ENCODE measurements at regions not wholly inside any gene's neighbourhood (a gene's known extent, or its start where the extent isn't known, plus 50 kb on each side); places are given as distances from the start of the nearest gene placed in this dataset.
"Not testable (repeated sequence)": the region's sequence is repeated elsewhere in the genome, so short reads cannot be mapped to it uniquely, and the experiment has no call there.

GRCh38 chr1:146660242-146660641 is 277.9 kb upstream of the NBPF12 start:
- DNase-seq (ENCODE audit: low spot score); in situ Hi-C loops (cut with HindIII; ENCODE audit: low sequenced_read_pairs): not testable (repeated sequence)

- DNase-seq (ENCODE audit: low spot score); in situ Hi-C loops (cut with HindIII; ENCODE audit: low sequenced_read_pairs): not testable (repeated sequence)
Observed at GRCh38 chr1:146656356-146657060, 281.6 kb upstream of the NBPF12 start.

DNA sequence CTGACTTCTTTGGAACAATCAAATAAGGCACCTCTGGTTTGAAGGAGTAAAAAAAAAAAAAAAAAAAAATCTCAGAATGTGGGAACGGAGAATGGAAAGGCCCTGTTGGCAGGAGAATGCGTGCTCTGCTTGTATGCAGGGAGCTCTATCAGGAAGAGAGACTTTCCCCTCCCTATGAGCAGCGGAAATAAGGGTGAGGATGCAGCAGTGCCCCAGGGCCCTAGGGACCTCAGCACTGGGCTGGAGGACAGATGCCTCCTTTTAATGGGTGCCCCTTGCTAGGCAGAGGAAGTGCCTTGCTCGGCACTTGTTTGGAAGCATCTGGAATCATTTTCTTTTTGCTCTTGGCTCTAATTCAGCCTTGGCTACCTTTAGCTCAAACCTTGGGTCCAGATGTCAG is 283.4 kb upstream of the NBPF12 start:
- in situ Hi-C loops (cut with HindIII; ENCODE audit: low sequenced_read_pairs); DNase-seq (ENCODE audit: low spot score): not testable (repeated sequence)

- DNase-seq (ENCODE audit: low spot score); in situ Hi-C loops (cut with HindIII; ENCODE audit: low sequenced_read_pairs): not testable (repeated sequence)
Observed at GRCh38 chr1:146645978-146646604, 292.0 kb upstream of the NBPF12 start.

DNA sequence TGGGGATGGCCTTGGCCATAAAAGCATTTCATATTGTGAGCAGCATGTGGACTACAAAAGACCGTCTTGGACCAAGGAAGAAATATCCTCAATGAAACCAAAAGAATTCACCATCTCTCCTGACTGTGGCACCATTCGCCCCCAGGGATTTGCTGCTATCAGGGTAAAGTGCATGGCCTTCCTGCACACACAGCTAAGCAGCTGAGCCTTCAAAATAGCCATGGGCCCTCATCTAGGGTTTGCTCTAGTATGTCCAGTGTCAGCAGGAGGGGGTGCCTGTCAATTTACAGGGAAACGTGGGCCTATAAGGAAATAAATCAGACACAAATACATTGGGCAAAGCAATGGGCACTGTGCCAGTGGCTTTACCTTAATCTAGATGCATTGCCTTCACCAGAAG is 296.6 kb upstream of the NBPF12 start:
- in situ Hi-C loops (cut with HindIII; ENCODE audit: low sequenced_read_pairs); DNase-seq (ENCODE audit: low spot score): not testable (repeated sequence)

- in situ Hi-C loops (cut with HindIII; ENCODE audit: low sequenced_read_pairs) = not testable (repeated sequence)
Observed at GRCh38 chr1:146640671-146641070, 297.5 kb upstream of the NBPF12 start.

GRCh38 chr1:146630302-146630701 is 307.8 kb upstream of the NBPF12 start:
- DNase-seq (ENCODE audit: low spot score); in situ Hi-C loops (cut with HindIII; ENCODE audit: low sequenced_read_pairs): not testable (repeated sequence)

More at GRCh38 chr1:146640671-146641070, 297.5 kb upstream of the NBPF12 start:
- DNase-seq (ENCODE audit: low spot score) = not testable (repeated sequence)

GRCh38 chr1:146618582-146618981 is 319.5 kb upstream of the NBPF12 start:
- in situ Hi-C loops (cut with HindIII; ENCODE audit: low sequenced_read_pairs) = not testable (repeated sequence)

GRCh38 chr1:146604681-146605080 is 333.4 kb upstream of the NBPF12 start:
- DNase-seq (ENCODE audit: low spot score); in situ Hi-C loops (cut with HindIII; ENCODE audit: low sequenced_read_pairs): not testable (repeated sequence)

More at GRCh38 chr1:146618582-146618981, 319.5 kb upstream of the NBPF12 start:
- not testable (repeated sequence) for DNase-seq (ENCODE audit: low spot score)

DNA sequence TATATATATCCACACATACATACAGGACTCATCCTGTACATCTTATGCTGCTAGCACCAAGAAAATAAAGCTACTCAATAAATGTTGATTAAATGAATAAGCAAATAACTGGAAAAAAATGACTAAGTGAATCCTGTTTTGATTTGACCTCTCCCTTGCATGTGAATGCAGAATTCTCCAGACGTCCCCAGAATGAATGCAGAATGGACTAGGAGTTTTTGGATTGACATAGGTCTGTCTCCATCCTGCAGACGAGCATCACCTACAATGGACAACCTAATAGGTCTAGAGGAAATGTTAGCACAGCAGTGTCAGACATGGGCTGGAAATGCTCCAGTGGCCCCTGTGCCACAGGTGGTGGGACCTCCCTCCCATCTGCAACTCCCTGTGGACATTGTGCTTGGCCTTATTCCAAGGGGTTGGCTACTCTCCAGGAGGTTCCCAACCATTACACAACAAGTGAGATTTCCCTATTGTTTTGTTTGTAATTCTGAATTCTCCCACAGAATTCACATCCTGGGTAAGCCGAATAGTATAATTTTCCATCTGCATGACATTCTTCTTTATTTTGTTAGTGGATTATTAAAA is 337.3 kb upstream of the NBPF12 start:
- DNase-seq (ENCODE audit: low spot score); in situ Hi-C loops (cut with HindIII; ENCODE audit: low sequenced_read_pairs): not testable (repeated sequence)

GRCh38 chr1:146599906-146600305 is 338.2 kb upstream of the NBPF12 start:
- in situ Hi-C loops (cut with HindIII; ENCODE audit: low sequenced_read_pairs); DNase-seq (ENCODE audit: low spot score): not testable (repeated sequence)

DNA sequence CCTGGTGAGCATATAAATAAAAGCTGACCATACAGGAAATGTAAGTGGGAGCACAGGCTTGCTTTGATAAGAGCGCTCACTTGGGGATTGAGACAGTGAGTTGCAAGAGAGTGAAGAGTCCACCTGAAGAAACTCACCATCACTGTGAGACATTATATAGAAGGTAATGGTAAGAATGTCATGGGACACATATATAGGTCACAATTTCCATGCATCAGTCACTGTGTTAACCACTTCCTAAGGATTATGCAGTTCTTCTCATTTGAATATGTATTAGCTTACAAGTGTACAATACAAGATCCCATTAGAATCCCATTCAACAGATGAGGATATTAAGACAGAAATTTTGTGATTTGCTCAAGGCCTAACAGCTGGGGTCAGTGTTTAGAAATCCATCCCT is 352.4 kb upstream of the NOTCH2NLA start:
- DNase-seq (ENCODE audit: low spot score); in situ Hi-C loops (cut with HindIII; ENCODE audit: low sequenced_read_pairs): not testable (repeated sequence)

GRCh38 chr1:146567541-146567940 is 338.7 kb upstream of the NOTCH2NLA start:
- in situ Hi-C loops (cut with HindIII; ENCODE audit: low sequenced_read_pairs); DNase-seq (ENCODE audit: low spot score): not testable (repeated sequence)

DNA sequence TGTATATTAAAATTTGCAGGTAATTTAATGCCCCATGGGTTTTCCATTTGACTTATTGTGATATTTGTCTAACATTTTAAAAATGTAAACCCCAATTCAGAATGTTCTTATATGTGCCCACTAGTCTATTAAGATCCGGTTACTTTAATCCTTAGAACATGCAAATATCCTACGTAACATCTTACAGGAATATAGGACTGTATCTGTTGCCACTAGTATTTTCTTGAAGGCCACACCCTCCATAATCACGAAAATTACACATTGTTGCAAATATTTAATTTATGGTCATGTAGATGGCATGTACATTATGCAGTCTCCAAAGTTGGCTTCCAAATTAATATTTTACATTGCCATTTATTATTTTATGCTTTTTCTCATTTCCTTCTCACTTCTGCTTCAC is 329.2 kb upstream of the NOTCH2NLA start:
- DNase-seq (ENCODE audit: low spot score); in situ Hi-C loops (cut with HindIII; ENCODE audit: low sequenced_read_pairs): not testable (repeated sequence)

- DNase-seq (ENCODE audit: low spot score); in situ Hi-C loops (cut with HindIII; ENCODE audit: low sequenced_read_pairs): not testable (repeated sequence)
Observed at GRCh38 chr1:146556405-146556804, 327.6 kb upstream of the NOTCH2NLA start.

GRCh38 chr1:146552414-146552813 is 323.6 kb upstream of the NOTCH2NLA start:
- DNase-seq (ENCODE audit: low spot score); in situ Hi-C loops (cut with HindIII; ENCODE audit: low sequenced_read_pairs): not testable (repeated sequence)

GRCh38 chr1:146548684-146549083 is 319.9 kb upstream of the NOTCH2NLA start:
- in situ Hi-C loops (cut with HindIII; ENCODE audit: low sequenced_read_pairs); DNase-seq (ENCODE audit: low spot score): not testable (repeated sequence)

DNA sequence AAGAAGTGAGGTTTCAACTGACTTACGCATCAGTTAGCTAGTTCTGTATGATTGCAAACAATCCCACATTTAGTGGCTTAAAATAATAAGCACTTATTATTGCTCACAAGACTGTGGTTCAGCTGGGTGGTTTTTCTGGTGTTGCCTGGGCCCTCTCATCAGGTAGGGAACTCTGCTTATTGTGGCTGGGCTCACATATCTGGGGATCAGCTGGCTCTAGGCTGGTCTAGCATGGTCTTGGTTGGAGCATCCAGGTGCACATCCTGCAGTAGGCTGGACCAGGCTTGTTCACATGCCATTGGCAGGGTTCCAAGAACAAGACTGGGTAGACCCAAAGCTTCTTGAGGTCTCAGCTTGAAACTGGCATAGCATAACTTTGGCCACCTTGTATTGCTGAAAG is 317.4 kb upstream of the NOTCH2NLA start:
- DNase-seq (ENCODE audit: low spot score); in situ Hi-C loops (cut with HindIII; ENCODE audit: low sequenced_read_pairs): not testable (repeated sequence)

GRCh38 chr1:146537775-146538373 is 309.1 kb upstream of the NOTCH2NLA start:
- DNase-seq (ENCODE audit: low spot score); in situ Hi-C loops (cut with HindIII; ENCODE audit: low sequenced_read_pairs): not testable (repeated sequence)

DNA sequence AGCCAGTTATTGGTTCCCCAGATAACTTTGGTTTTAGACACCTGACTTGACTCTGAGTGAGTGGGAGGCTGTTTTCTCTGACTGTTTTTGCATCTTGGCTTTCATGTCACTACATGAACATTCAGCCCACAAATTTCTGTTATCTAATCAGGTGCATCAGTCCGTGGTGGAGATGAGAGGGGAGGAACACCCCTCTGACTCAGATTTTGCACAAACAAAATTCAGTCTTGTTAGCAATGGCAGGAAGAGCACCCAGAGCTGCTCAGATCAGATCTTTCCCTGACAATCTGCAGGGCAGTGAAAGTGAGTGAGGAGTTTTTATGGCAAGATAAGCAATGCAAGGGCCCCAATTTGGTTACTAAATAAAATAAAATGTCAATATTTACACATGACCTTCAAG is 307.2 kb upstream of the NOTCH2NLA start:
- DNase-seq (ENCODE audit: low spot score); in situ Hi-C loops (cut with HindIII; ENCODE audit: low sequenced_read_pairs): not testable (repeated sequence)
